ENCODE measurements at regions not wholly inside any gene's neighbourhood (a gene's known extent, or its start where the extent isn't known, plus 50 kb on each side); places are given as distances from the start of the nearest gene placed in this dataset.

DNA sequence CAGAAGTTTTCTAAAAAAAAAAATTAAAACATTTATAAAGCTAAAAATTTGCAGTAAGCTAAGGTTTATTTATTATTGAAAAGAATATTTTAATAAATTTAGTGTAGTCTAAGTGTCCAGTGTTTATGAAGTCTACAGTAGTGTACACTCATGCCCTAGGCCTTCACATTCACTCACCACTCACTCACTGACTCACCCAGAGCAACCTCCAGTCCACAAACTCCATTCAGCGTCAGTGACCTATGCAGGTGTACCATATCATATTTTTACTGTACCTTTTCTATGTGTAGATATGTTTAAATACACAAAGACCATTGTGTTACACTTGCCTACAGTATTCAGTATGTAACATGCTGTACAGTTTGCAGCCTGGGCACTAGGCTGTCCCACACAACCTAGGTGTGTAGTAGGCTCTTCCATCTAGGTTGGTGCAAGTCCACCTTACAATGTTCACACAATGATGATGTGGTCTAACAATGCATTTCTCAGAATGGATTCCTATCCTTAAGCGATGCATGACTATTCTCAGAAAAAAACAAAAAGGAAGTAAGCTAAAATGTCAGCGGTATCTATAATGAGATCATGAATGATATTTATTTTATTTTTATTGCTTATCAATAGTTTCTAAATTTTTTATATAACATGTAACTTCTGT is 336.7 kb downstream of the AGTPBP1 start:
- TF ChIP-seq CTCF (IDR thresholded peaks at IDR 0.05): no peak
- H3K9me3 ChIP-seq: no peaks in the 10 kb centered on the region
- DNase-seq (ENCODE audit: low spot score) (no peak), ATAC-seq (ENCODE audit: insufficient number of reproducible peaks, low FRiP score, low read depth) (no peak)
- no peak overlapping the region for H3K4me3 ChIP-seq
- no peak overlapping the region for H3K27ac ChIP-seq
- H3K27me3 ChIP-seq (replicated peaks; ENCODE audit: insufficient read depth): no peaks in the 10 kb centered on the region
- H3K4me1 ChIP-seq (ENCODE audit: control insufficient read depth in 1 of 2, low read depth in 2 of 2): no peaks in the 10 kb centered on the region
- no peaks in the 10 kb centered on the region for H3K36me3 ChIP-seq

DNA sequence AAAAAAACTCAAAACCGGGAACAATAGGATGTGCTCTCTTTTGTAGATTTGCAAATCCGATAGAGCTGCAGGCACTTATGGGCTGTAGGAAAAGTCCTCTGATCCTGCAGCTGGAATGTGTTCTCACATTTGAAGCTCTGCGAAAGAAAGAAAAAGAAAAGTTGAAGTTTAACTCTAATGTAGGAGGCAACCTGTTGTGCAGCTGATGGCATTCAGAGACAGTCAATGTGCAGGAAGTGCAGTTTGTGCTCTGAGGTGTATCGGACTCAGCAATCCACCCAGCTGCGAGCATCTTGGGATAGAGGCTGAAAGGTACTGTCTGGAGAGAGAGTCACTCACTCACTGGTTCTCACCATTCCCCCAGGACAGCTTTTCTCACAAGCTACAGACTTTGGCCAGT is 339.2 kb downstream of the AGTPBP1 start:
- no peaks in the 10 kb centered on the region for H3K4me1 ChIP-seq (ENCODE audit: control insufficient read depth in 1 of 2, low read depth in 2 of 2)
- H3K4me3 ChIP-seq: no peak overlapping the region
- TF ChIP-seq CTCF (IDR thresholded peaks at IDR 0.05): no peak
- DNase-seq (ENCODE audit: low spot score) (no peak), ATAC-seq (ENCODE audit: insufficient number of reproducible peaks, low FRiP score, low read depth) (no peak)
- no peak overlapping the region for H3K27ac ChIP-seq
- no peaks in the 10 kb centered on the region for H3K27me3 ChIP-seq (replicated peaks; ENCODE audit: insufficient read depth)
- no peaks in the 10 kb centered on the region for H3K9me3 ChIP-seq
- H3K36me3 ChIP-seq: no peaks in the 10 kb centered on the region

GRCh38 chr9:85401998-85402397 is 339.8 kb downstream of the AGTPBP1 start:
- Histone ChIP-seq H3K27me3 (replicated peaks; ENCODE audit: insufficient read depth) (no peaks in the 10 kb centered on the region), H3K4me3 (no peak overlapping the region), H3K36me3 (no peaks in the 10 kb centered on the region), H3K27ac (no peak overlapping the region), H3K9me3 (no peaks in the 10 kb centered on the region), H3K4me1 (ENCODE audit: control insufficient read depth in 1 of 2, low read depth in 2 of 2) (no peaks in the 10 kb centered on the region)
- ATAC-seq (ENCODE audit: insufficient number of reproducible peaks, low FRiP score, low read depth): no peak
- DNase-seq (ENCODE audit: low spot score): no peak
- no peak for TF ChIP-seq CTCF (IDR thresholded peaks at IDR 0.05)

DNA sequence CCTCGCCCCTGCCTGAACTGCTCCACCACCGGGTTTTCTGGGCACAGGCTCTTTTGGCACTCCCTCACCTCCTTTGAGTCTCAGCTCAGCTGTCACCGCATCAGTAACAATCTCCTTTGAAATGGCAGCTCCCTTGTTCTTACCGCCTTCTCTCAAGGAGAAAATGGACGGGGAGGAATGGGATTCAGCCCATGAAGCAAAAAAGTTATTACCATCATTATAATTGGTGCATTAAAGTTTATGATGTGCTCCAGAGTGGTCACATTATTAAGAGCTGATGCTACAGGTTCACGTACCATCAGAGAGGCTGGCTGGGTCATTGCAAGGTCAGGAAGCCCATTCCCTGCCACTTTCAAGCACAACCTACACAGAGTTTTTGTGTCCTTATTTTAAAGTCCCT is 344.7 kb downstream of the AGTPBP1 start:
- no peak overlapping the region for H3K27ac ChIP-seq
- no peak for DNase-seq (ENCODE audit: low spot score)
- TF ChIP-seq CTCF (IDR thresholded peaks at IDR 0.05): no peak
- H3K4me3 ChIP-seq: no peak overlapping the region
- no peaks in the 10 kb centered on the region for H3K4me1 ChIP-seq (ENCODE audit: control insufficient read depth in 1 of 2, low read depth in 2 of 2)
- no peaks in the 10 kb centered on the region for H3K36me3 ChIP-seq
- ATAC-seq (ENCODE audit: insufficient number of reproducible peaks, low FRiP score, low read depth): no peak
- no peaks in the 10 kb centered on the region for H3K27me3 ChIP-seq (replicated peaks; ENCODE audit: insufficient read depth)
- H3K9me3 ChIP-seq: no peaks in the 10 kb centered on the region

- no peak for TF ChIP-seq CTCF (IDR thresholded peaks at IDR 0.05)
- no peaks in the 10 kb centered on the region for H3K36me3 ChIP-seq
- no peak overlapping the region for H3K4me3 ChIP-seq
- H3K9me3 ChIP-seq: no peaks in the 10 kb centered on the region
- H3K27me3 ChIP-seq (replicated peaks; ENCODE audit: insufficient read depth): no peaks in the 10 kb centered on the region
- DNase-seq (ENCODE audit: low spot score) (no peak), ATAC-seq (ENCODE audit: insufficient number of reproducible peaks, low FRiP score, low read depth) (no peak)
- H3K27ac ChIP-seq: no peak overlapping the region
- H3K4me1 ChIP-seq (ENCODE audit: control insufficient read depth in 1 of 2, low read depth in 2 of 2): no peaks in the 10 kb centered on the region
Observed at GRCh38 chr9:85392260-85392659, 349.5 kb downstream of the AGTPBP1 start.
